ENCODE measurements at regions not wholly inside any gene's neighbourhood (a gene's known extent, or its start where the extent isn't known, plus 50 kb on each side); places are given as distances from the start of the nearest gene placed in this dataset.

GRCh38 chr5:125293726-125294125 is 547.3 kb upstream of the ZNF608 start:
- no peak for TF ChIP-seq CTCF (conservative IDR thresholded peaks at IDR 0.05; ENCODE audit: low read depth, low read length)
- TF ChIP-seq EZH2 (IDR thresholded peaks at IDR 0.05; ENCODE audit: low read length, unreplicated experiment) = no peak
